Epithelial cell of proximal tubule (primary cell): ENCODE measurements at regions not wholly inside any gene's neighbourhood (a gene's known extent, or its start where the extent isn't known, plus 50 kb on each side); places are given as distances from the start of the nearest gene placed in this dataset.

Source experiments
- DNase-seq: peaks from one replicate; pipeline ENCODE4 v3.0.0-alpha.2; 2011; ENCODE audit warnings: low read depth
- H3K4me3 ChIP-seq: 2 replicates; pipeline ENCODE4 v1.5.1; 2011; ENCODE audit warnings: low read depth, mild to moderate bottlenecking, low read length
- CTCF ChIP-seq: conservative IDR thresholded peaks from 2 replicates; pipeline ENCODE4 v1.5.1; 2012; ENCODE audit warnings: low read depth, mild to moderate bottlenecking, low read length

DNA sequence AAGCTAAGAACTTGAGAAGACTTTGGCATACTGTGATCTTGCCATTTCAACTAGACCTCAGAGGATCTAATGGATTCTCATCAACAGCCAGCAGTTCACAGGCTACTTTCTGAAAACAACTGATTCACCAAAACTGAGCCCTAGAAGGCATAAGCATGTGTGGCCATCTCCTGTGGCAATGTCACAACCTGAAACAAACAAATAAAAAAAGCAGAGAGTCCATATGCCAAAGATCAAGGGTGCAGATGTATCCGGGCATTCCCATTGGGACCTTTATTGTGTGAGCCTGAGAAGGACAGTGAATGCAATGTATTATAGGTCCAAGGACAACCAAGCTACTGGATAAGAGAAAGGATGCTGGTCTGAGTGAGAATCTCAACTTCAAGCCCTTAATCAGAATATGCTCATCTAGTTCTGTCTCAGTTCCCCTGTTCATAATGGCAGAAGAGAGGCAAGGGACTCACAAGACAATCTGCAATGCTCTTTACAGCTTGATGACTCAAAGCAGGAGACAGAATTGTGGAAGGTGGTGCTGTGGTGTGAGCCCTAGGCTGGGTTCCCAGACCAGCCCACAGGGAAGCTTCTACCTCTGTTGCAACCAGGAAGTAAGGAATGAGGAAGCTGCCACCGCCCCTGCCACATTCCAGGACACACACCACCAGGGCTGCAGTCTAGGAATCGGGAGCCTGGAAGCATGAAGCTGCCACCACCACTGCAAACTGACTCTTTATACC lies 133.7 kb downstream of the RAP2A start:
- TF ChIP-seq CTCF: no peak
- H3K4me3 ChIP-seq: no peak overlapping the region
- peak; percentile 38 for DNase-seq

GRCh38 chr13:97568850-97569249 lies 134.9 kb downstream of the RAP2A start:
- DNase-seq: no peak
- H3K4me3 ChIP-seq: no peak overlapping the region
- no peak for TF ChIP-seq CTCF

- TF ChIP-seq CTCF: no peak
- DNase-seq: no peak
- H3K4me3 ChIP-seq: no peak overlapping the region
These were observed 135.9 kb downstream of the RAP2A start for GRCh38 chr13:97569841-97570240.

DNA sequence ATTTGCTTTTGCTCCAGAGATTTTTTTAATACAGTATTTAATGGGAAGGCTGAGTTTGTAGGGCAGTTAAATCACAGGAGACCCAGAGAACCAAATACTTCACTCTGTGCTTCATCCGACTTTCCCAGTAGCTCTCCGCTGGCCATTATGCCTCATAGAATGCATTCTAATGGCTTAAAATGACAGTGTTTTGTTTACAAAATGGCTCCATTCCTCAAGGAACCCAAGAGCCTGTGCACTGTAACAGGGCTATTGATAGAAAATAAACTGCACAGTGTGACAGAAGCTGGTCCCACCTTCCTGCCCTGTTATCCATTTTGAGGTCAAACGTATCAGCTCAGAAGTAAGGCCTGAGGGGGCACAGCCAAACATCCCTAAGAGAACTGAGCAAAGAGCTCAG lies 136.5 kb downstream of the RAP2A start:
- H3K4me3 ChIP-seq: no peak overlapping the region
- TF ChIP-seq CTCF: no peak
- DNase-seq: no peak

DNA sequence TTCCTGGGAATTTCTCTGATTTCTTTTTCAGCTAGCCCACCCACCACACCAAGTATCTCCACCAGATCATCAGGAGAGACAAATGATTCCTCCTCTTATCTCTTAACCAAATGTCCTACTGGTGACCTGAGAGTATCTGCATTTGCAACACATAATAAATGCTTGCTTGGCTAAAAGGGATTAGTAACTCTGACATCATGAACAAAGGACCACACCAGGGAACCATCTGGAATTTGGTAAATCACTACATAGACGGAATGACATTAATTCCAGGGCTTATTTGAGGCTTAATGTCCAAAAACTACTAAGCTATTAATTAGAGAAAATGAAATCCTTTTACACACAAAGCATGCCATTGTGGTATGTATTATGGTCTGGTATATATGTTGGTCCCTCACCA lies 139.0 kb downstream of the RAP2A start:
- H3K4me3 ChIP-seq: no peak overlapping the region
- DNase-seq: no peak
- TF ChIP-seq CTCF: no peak

- H3K4me3 ChIP-seq: no peak overlapping the region
- peak; percentile 62 for TF ChIP-seq CTCF
- DNase-seq: no peak
These were observed 141.0 kb downstream of the RAP2A start for GRCh38 chr13:97574926-97575325.

GRCh38 chr13:97577026-97577425 lies 143.1 kb downstream of the RAP2A start:
- TF ChIP-seq CTCF: no peak
- H3K4me3 ChIP-seq: no peak overlapping the region
- DNase-seq: no peak
